Stimulated activated CD4-positive, alpha-beta T cell treated with anti-CD3 and anti-CD28 coated beads, Interleukin-2, amount 100 ng/mL, for 24 hours (primary cell): ENCODE measurements at regions not wholly inside any gene's neighbourhood (a gene's known extent, or its start where the extent isn't known, plus 50 kb on each side); places are given as distances from the start of the nearest gene placed in this dataset.
"Not testable (repeated sequence)": the region's sequence is repeated elsewhere in the genome, so short reads cannot be mapped to it uniquely, and the experiment has no call there.

Experiments used
- DNase-seq, 2 donors: peaks; one replicate each; pipeline ENCODE4 v3.0.0-alpha.2; 2020

DNA sequence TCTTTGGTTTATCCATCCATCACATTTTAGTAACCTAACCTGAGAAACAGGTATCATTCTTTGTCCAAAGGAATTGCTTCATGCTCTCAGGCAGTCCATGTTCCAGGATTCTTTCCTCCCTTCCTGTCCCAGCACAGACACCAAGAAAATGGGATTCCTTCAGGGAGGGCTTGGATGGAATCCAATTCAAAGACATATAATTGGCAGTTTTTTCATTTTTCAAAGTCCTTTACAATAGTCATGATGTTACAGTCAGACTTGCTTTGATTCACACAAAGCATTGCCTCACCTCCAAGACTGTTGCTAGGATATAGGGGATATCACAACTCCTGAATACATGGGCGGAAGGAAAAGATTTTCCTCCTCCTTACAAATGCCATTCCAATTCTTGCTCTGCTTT lies 241.4 kb upstream of the ACVR2A start:
- no peak for DNase-seq

GRCh38 chr2:147600646-147601045 lies 244.2 kb upstream of the ACVR2A start:
- DNase-seq: no peak

GRCh38 chr2:147600223-147600622 lies 244.6 kb upstream of the ACVR2A start:
- DNase-seq: no peak

DNA sequence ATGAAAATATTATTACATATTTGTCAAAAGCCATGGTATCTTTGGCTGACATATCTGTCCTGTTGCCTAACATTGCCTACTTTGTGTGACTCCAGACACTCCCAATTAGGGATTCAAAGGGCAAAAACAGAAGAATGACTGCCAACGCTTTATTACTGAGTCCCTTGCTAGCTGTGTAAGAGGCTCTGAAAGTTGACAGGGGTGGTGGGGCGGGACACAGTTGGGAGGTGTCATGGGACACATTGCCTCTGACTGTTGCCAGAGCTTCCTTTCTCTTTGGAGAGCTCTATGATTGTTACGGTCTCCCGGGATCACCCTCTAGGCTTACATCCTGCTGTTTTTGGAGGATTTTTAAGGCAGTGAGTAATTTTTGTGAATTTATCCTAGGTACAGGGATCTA lies 249.6 kb upstream of the ACVR2A start:
- DNase-seq: no peak

- no peak for DNase-seq
Observed at GRCh38 chr2:147594038-147594437, 250.8 kb upstream of the ACVR2A start.

DNA sequence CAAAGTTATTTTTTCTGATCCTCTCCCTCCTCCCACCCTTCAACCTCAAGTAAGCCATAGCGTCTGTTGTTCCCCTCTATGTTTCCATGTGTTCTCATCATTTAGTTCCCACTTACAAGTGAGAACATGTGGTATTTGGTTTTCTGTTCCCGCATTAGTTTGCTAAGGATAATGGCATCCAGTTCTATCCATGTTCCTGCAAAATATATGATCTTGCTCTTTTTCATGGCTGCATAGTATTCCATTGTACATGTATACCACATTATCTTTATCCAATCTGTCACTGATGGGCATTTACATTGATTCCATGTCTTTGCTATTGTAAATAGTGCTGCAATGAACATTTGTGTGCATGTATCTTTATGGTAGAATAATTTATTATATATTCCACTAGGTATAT lies 252.0 kb upstream of the ACVR2A start:
- DNase-seq: not testable (repeated sequence)

GRCh38 chr2:147589127-147589526 lies 255.7 kb upstream of the ACVR2A start:
- no peak for DNase-seq

GRCh38 chr2:147588191-147588590 lies 256.6 kb upstream of the ACVR2A start:
- no peak for DNase-seq

DNA sequence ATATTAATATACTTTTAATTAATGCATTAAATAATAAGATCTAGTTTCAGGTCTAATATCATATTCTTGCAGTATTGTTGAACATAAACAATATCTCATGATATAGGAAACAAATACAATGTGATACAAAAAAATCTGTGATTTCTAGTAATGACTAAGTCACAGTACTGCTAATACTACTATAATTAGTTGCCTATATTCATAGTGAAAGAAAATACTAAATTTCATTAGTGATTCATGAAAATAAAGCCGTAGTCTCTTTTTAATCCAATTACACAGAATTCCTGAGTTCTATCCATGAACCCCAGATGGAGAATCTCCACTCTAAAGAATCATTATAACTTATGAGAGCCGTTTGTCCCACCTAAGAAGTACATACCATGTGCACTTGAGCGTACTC lies 266.3 kb upstream of the ACVR2A start:
- no peak for DNase-seq

- DNase-seq: no peak
Observed at GRCh38 chr2:147577998-147578380, 266.8 kb upstream of the ACVR2A start.

DNA sequence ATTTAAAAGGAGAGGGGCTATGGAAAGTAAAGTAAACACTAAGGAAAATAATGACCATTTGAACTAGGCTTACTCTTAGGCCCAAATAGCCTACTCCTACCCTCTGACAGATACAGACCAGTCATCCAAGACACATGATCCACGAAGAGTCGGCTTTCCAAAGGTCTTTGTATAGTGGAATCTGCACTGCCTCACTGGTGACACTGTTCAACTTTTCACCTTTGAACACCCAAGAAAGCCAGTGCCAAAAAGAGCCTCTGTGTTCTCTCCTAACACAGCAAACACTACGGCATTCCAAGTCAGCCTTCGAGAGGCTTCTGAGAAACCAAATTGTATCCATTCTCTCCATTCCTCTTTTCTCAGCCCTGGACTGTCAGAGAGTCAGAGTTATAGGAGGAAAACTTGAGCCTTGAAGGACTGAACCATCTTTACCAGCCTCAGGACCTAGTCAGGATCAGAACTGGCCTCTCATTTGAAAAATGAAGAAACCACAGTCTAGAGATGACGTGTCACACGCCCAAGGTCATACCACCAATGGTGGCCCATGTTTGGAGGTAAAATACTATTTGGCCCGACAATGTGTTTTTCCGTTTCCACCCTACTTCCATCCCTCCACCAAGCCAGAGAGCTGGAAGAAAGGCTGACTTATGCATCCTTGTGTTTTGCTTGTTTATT lies 267.4 kb upstream of the ACVR2A start:
- no peak for DNase-seq

GRCh38 chr2:147575106-147575505 lies 269.7 kb upstream of the ACVR2A start:
- no peak for DNase-seq

- DNase-seq: no peak
Observed at GRCh38 chr2:147572622-147573021, 272.2 kb upstream of the ACVR2A start.

- no peak for DNase-seq
Observed at GRCh38 chr2:147569426-147569825, 275.4 kb upstream of the ACVR2A start.

GRCh38 chr2:147568109-147568508 lies 276.7 kb upstream of the ACVR2A start:
- DNase-seq: no peak

GRCh38 chr2:147567136-147567535 lies 277.7 kb upstream of the ACVR2A start:
- no peak for DNase-seq

DNA sequence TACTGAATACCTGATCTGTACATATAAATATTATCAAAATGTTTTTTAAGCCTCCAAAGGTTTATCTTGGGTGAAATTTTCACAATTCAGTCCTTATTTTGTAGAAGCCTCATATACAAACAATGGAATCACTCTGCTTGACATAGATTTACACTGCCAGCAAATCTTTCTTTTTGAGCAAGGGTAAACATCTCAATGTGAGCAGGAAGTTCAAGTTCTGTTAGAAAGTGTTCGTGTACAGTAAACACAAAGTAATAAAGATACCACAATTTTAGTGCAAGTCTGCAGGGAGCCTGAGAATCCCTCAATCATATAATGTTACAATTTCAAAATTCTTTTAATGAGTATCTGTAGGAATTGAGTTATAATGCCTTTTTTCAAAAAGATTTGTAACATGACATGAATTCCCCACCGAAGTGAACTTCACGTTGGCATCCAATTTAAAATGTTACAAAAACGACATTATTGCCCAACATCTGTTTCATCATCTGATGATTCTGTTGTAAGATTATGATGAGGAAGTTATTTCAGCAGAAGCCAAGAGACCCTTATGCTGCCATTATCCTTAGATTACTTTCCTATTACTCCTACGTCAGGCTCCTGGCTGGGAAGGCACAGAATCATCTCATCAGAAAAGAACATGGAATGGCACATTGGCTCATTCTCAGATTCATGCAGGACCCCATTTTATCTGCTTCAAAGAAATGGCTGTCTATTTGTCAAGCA lies 283.9 kb upstream of the ACVR2A start:
- DNase-seq: no peak

- DNase-seq: no peak
Observed at GRCh38 chr2:147559070-147559725, 285.6 kb upstream of the ACVR2A start.

- DNase-seq: no peak
Observed at GRCh38 chr2:147558620-147559019, 286.2 kb upstream of the ACVR2A start.

DNA sequence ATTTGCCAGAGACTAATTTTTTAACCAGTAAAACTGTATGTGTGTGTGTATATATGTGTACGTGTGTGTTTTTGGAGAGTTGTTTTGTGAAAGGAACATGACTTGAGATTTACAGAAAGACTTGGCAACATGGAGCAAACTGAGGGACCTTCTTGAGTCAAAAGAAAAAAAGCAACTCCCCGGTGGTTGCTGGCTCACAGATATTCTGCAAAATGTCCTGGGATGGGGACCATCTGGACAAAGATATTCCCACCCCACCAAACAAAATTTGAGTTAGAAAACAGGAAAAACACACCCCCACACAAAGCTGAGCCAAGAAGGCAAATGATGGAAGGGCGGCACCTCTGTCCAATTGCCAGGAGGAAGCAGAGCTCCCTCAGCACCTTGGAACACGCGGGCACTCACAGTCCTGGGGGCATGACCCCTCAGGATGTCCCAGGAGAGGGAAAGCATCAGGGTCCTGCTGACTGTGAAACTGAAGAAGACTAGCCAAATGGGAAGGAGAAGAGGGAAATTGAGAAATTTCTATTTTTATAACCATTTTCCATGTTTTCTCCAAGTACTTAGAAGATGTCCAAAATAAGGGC lies 290.2 kb upstream of the ACVR2A start:
- DNase-seq: no peak

- DNase-seq: no peak
Observed at GRCh38 chr2:147553775-147554271, 291.0 kb upstream of the ACVR2A start.

- no peak for DNase-seq
Observed at GRCh38 chr2:147550995-147551731, 293.7 kb upstream of the ACVR2A start.

GRCh38 chr2:147549054-147549453 lies 295.8 kb upstream of the ACVR2A start:
- no peak for DNase-seq
